SK-N-MC (cell line): ENCODE measurements at regions not wholly inside any gene's neighbourhood (a gene's known extent, or its start where the extent isn't known, plus 50 kb on each side); places are given as distances from the start of the nearest gene placed in this dataset.

Experiments used
- EZH2 ChIP-seq: fragments of 200-600 bp; sonication (generic); IDR thresholded peaks from one replicate; pipeline ENCODE4 v1.6.1; 2017; ENCODE audit warnings: antibody characterized with exemption
- POLR2AphosphoS5 ChIP-seq: IDR thresholded peaks from 2 replicates; pipeline ENCODE4 v1.6.1; 2012; ENCODE audit warnings: mild to moderate bottlenecking, low read depth, low read length, borderline replicate concordance

GRCh38 chr9:79302569-79302968 is 269.2 kb upstream of the TLE4 start:
- TF ChIP-seq POLR2AphosphoS5 (no peak), EZH2 (no peak)
